Fibroblast of pulmonary artery (primary cell): ENCODE measurements at regions not wholly inside any gene's neighbourhood (a gene's known extent, or its start where the extent isn't known, plus 50 kb on each side); places are given as distances from the start of the nearest gene placed in this dataset.

ENCODE experiments used
- DNase-seq: peaks from one replicate; pipeline ENCODE4 v3.0.0-alpha.2; 2010; ENCODE audit warnings: low read depth
- H3K4me3 ChIP-seq: replicated peaks from 2 replicates; pipeline ENCODE4 v1.5.1; 2011; ENCODE audit warnings: low read depth, mild to moderate bottlenecking, control low read depth, low read length, moderate library complexity
- CTCF ChIP-seq: IDR thresholded peaks from 2 replicates; pipeline ENCODE4 v1.5.1; 2011; ENCODE audit warnings: mild to moderate bottlenecking, control low read depth, low read length, inconsistent platforms; ENCODE audit errors: missing control alignments

GRCh38 chrX:39327255-39327654 lies 526.0 kb downstream of the MID1IP1 start:
- TF ChIP-seq CTCF, result no peak
- H3K4me3 ChIP-seq, result no peak overlapping the region
- DNase-seq, result no peak

- no peak for DNase-seq
- H3K4me3 ChIP-seq, result no peak overlapping the region
- no peak for TF ChIP-seq CTCF
These were observed 526.4 kb downstream of the MID1IP1 start for GRCh38 chrX:39327705-39328104.

- no peak overlapping the region for H3K4me3 ChIP-seq
- TF ChIP-seq CTCF, result no peak
- DNase-seq, result no peak
These were observed 527.4 kb downstream of the MID1IP1 start for GRCh38 chrX:39328661-39329060.

- no peak overlapping the region for H3K4me3 ChIP-seq
- DNase-seq, result no peak
- no peak for TF ChIP-seq CTCF
These were observed 529.9 kb downstream of the MID1IP1 start for GRCh38 chrX:39331082-39331704.

GRCh38 chrX:39333451-39333850 lies 532.2 kb downstream of the MID1IP1 start:
- DNase-seq, result no peak
- no peak for TF ChIP-seq CTCF
- no peak overlapping the region for H3K4me3 ChIP-seq

GRCh38 chrX:39335513-39336235 lies 534.4 kb downstream of the MID1IP1 start:
- TF ChIP-seq CTCF, result no peak
- no peak overlapping the region for H3K4me3 ChIP-seq

More at GRCh38 chrX:39335513-39336235, 534.4 kb downstream of the MID1IP1 start:
- DNase-seq, result no peak
